IMR-90 (cell line): ENCODE measurements at regions not wholly inside any gene's neighbourhood (a gene's known extent, or its start where the extent isn't known, plus 50 kb on each side); places are given as distances from the start of the nearest gene placed in this dataset.

Experiments
- CEBPB ChIP-seq: IDR thresholded peaks from 2 replicates; pipeline ENCODE4 v1.6.1; 2012; ENCODE audit warnings: low read depth, low read length, improper control_type of control experiment
- FOS ChIP-seq: fragments of 150-350 bp; IDR thresholded peaks from 2 replicates; pipeline ENCODE4 v1.6.1; 2016; ENCODE audit warnings: low read depth, low read length
- MAFK ChIP-seq: IDR thresholded peaks from 2 replicates; pipeline ENCODE4 v1.6.1; 2012; ENCODE audit warnings: low read depth, low read length, improper control_type of control experiment
- MAZ ChIP-seq: IDR thresholded peaks from 2 replicates; pipeline ENCODE4 v1.6.1; 2012; ENCODE audit warnings: low read depth, mild to moderate bottlenecking, low read length, improper control_type of control experiment, moderate library complexity, borderline replicate concordance
- MXI1 ChIP-seq: IDR thresholded peaks from 2 replicates; pipeline ENCODE4 v1.6.1; 2012; ENCODE audit warnings: low read depth, mild to moderate bottlenecking, low read length, moderate library complexity, borderline replicate concordance
- POLR2A ChIP-seq: IDR thresholded peaks from 2 replicates; pipeline ENCODE4 v1.6.1; 2012; ENCODE audit warnings: mild to moderate bottlenecking, low read depth, low read length
- RAD21 ChIP-seq: IDR thresholded peaks from 2 replicates; pipeline ENCODE4 v1.6.1; 2012; ENCODE audit warnings: low read length, improper control_type of control experiment
- RCOR1 ChIP-seq: IDR thresholded peaks from 2 replicates; pipeline ENCODE4 v1.6.1; 2012; ENCODE audit warnings: mild to moderate bottlenecking, low read length, improper control_type of control experiment; ENCODE audit not compliant: insufficient replicate concordance
- RFX5 ChIP-seq: IDR thresholded peaks from 2 replicates; pipeline ENCODE4 v1.8.0; 2012; ENCODE audit warnings: low read depth, mild to moderate bottlenecking, low read length, moderate library complexity
- SMC3 ChIP-seq: fragments of 150-350 bp; IDR thresholded peaks from 2 replicates; pipeline ENCODE4 v1.6.1; 2016; ENCODE audit warnings: low read depth, mild to moderate bottlenecking, antibody characterized with exemption, low read length, moderate library complexity
- TF ChIP-seq, protein P1 (sequence below): conservative IDR thresholded peaks from 2 replicates; pipeline ENCODE4 v1.5.1; 2012; ENCODE audit warnings: mild to moderate bottlenecking, low read depth, low read length, improper control_type of control experiment
- TF ChIP-seq, protein P2 (sequence below): fragments of 150-350 bp; IDR thresholded peaks from 2 replicates; pipeline ENCODE4 v1.6.1; 2017; ENCODE audit warnings: mild to moderate bottlenecking, antibody characterized with exemption, low read length, low read depth

DNA sequence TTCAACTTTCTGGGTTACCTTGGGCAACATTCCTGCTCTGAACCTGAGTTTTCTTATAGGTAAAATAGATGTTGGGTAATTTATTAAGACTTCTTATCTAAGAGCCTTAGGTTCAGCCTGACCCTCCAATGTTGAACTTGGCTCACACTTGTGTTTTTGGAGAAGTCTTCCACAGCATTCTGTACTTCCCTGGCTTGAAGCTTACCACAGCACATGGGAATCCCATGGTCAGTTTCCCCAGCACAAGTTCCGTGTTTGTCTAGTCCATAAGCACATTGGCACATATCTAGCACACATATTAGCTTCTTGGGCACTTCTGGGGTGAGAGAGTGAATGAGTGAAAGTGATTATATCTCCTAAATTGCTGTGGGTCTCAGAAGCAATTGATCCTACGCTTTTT, 782.5 kb upstream of the HS6ST1 start:
- TF ChIP-seq, protein P1, sequence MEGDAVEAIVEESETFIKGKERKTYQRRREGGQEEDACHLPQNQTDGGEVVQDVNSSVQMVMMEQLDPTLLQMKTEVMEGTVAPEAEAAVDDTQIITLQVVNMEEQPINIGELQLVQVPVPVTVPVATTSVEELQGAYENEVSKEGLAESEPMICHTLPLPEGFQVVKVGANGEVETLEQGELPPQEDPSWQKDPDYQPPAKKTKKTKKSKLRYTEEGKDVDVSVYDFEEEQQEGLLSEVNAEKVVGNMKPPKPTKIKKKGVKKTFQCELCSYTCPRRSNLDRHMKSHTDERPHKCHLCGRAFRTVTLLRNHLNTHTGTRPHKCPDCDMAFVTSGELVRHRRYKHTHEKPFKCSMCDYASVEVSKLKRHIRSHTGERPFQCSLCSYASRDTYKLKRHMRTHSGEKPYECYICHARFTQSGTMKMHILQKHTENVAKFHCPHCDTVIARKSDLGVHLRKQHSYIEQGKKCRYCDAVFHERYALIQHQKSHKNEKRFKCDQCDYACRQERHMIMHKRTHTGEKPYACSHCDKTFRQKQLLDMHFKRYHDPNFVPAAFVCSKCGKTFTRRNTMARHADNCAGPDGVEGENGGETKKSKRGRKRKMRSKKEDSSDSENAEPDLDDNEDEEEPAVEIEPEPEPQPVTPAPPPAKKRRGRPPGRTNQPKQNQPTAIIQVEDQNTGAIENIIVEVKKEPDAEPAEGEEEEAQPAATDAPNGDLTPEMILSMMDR: no peak
- TF ChIP-seq POLR2A: no peak
- no peak for TF ChIP-seq SMC3
- TF ChIP-seq CEBPB: no peak
- no peak for TF ChIP-seq MXI1
- TF ChIP-seq FOS: no peak
- TF ChIP-seq RAD21: no peak
- TF ChIP-seq RFX5: no peak
- no peak for TF ChIP-seq RCOR1
- TF ChIP-seq MAFK: no peak
- TF ChIP-seq, protein P2, sequence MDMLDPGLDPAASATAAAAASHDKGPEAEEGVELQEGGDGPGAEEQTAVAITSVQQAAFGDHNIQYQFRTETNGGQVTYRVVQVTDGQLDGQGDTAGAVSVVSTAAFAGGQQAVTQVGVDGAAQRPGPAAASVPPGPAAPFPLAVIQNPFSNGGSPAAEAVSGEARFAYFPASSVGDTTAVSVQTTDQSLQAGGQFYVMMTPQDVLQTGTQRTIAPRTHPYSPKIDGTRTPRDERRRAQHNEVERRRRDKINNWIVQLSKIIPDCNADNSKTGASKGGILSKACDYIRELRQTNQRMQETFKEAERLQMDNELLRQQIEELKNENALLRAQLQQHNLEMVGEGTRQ: no peak
- no peak for TF ChIP-seq MAZ
